Thymus (tissue), 11 donors: ENCODE measurements at regions not wholly inside any gene's neighbourhood (a gene's known extent, or its start where the extent isn't known, plus 50 kb on each side); places are given as distances from the start of the nearest gene placed in this dataset.
"Not testable (repeated sequence)": the region's sequence is repeated elsewhere in the genome, so short reads cannot be mapped to it uniquely, and the experiment has no call there.

Experiments
- DNase-seq, 9 donors: peaks; one replicate each; pipeline ENCODE4 v3.0.0-alpha.2; 2013; ENCODE audit warnings: low spot score in 9 of 9, low read depth in 6 of 9, missing footprints in 1 of 9
- H3K27ac ChIP-seq, 2 donors: one replicate each; pipeline ENCODE4 v1.5.1; 2013; ENCODE audit warnings: control low read depth in 1 of 2, low read depth in 1 of 2, low read length in 1 of 2, mild to moderate bottlenecking in 1 of 2, moderate library complexity in 1 of 2
- H3K27me3 ChIP-seq, 2 donors: one replicate each; pipeline ENCODE4 v1.5.1; 2013; ENCODE audit warnings: low read length in 1 of 2; ENCODE audit not compliant: control insufficient read depth in 2 of 2, insufficient read depth in 1 of 2
- H3K36me3 ChIP-seq, 2 donors: one replicate each; pipeline ENCODE4 v1.5.1; 2013; ENCODE audit warnings: low read length in 1 of 2, mild to moderate bottlenecking in 1 of 2, moderate library complexity in 1 of 2; ENCODE audit not compliant: control insufficient read depth in 2 of 2, insufficient read depth in 2 of 2
- H3K4me1 ChIP-seq, 2 donors: one replicate each; pipeline ENCODE4 v1.5.1; 2013; ENCODE audit warnings: low read length in 2 of 2; ENCODE audit not compliant: control insufficient read depth in 2 of 2, insufficient read depth in 2 of 2
- H3K4me3 ChIP-seq, 2 donors: one replicate each; pipeline ENCODE4 v1.5.1; 2013; ENCODE audit warnings: low read length in 2 of 2, control low read depth in 1 of 2, mild to moderate bottlenecking in 1 of 2
- H3K9me3 ChIP-seq, 2 donors: one replicate each; pipeline ENCODE4 v1.5.1; 2013; ENCODE audit warnings: low read length in 1 of 2, mild to moderate bottlenecking in 1 of 2; ENCODE audit not compliant: control insufficient read depth in 2 of 2, insufficient read depth in 1 of 2
- WGBS: extraction: QIAGEN DNeasy Blood & Tissue Kit; methylation state at CpG from one replicate; pipeline ENCODE4 v1.1.7; 2013; 5-methylcytosine and 5-hydroxymethylcytosine counted together
- donor health status: healthy.

GRCh38 chr7:142500366-142500765 lies 242.5 kb upstream of the PRSS58 start:
- WGBS = 5% methylated on average over 4 of the region's 4 CpGs
- Histone ChIP-seq H3K27me3 (no peaks in the 10 kb centered on the region), H3K36me3 (no peaks in the 10 kb centered on the region), H3K4me3 (peak overlapping the region in 1 of 2 donors; percentile 39), H3K27ac (peak overlapping the region; percentile 49 to 86), H3K9me3 (no peaks in the 10 kb centered on the region), H3K4me1 (peaks cover 8 to 62% of the 10 kb centered on the region in 2 donors)
- DNase-seq = peak in 1 of 9 donors; percentile 75

- DNase-seq = peak in 1 of 9 donors; percentile 53
- Histone ChIP-seq H3K27me3 (no peaks in the 10 kb centered on the region), H3K4me3 (peak overlapping the region; percentile 30 to 39), H3K36me3 (no peaks in the 10 kb centered on the region), H3K27ac (peak overlapping the region; percentile 49 to 86), H3K9me3 (no peaks in the 10 kb centered on the region), H3K4me1 (peaks cover 9 to 67% of the 10 kb centered on the region in 2 donors)
- WGBS = 37% methylated on average over 4 of the region's 4 CpGs
Observed at GRCh38 chr7:142499635-142500034, 241.8 kb upstream of the PRSS58 start.

- H3K27me3 ChIP-seq = no peaks in the 10 kb centered on the region
Observed at GRCh38 chr7:142498364-142498763, 240.5 kb upstream of the PRSS58 start.

GRCh38 chr7:142496545-142496991 lies 238.7 kb upstream of the PRSS58 start:
- peak overlapping the region; percentile 15 to 86 for H3K27ac ChIP-seq
- peak in 2 of 9 donors; percentile 51 to 76 for DNase-seq
- 3% methylated on average over 8 of the region's 8 CpGs for WGBS
- H3K9me3 ChIP-seq = no peaks in the 10 kb centered on the region
- peaks cover 11 to 80% of the 10 kb centered on the region in 2 donors for H3K4me1 ChIP-seq
- no peaks in the 10 kb centered on the region for H3K36me3 ChIP-seq
- no peaks in the 10 kb centered on the region for H3K27me3 ChIP-seq
- peak overlapping the region in 1 of 2 donors; percentile 29 for H3K4me3 ChIP-seq

More at GRCh38 chr7:142498364-142498763, 240.5 kb upstream of the PRSS58 start:
- no peak overlapping the region for H3K4me3 ChIP-seq
- WGBS = 90% methylated on average over 1 of the region's 1 CpG
- DNase-seq = no peak
- H3K9me3 ChIP-seq = no peaks in the 10 kb centered on the region
- peak overlapping the region in 1 of 2 donors; percentile 86 for H3K27ac ChIP-seq
- peaks cover 11 to 76% of the 10 kb centered on the region in 2 donors for H3K4me1 ChIP-seq
- H3K36me3 ChIP-seq = no peaks in the 10 kb centered on the region

- H3K36me3 ChIP-seq, H3K4me3 ChIP-seq, H3K9me3 ChIP-seq, DNase-seq, H3K27me3 ChIP-seq: not testable (repeated sequence)
- 65% methylated on average over 3 of the region's 3 CpGs for WGBS
- Histone ChIP-seq H3K27ac (peak overlapping the region in 1 of 2 donors; percentile 63), H3K4me1 (peaks cover 11 to 79% of the 10 kb centered on the region in 2 donors)
Observed at GRCh38 chr7:142495879-142496278, 238.0 kb upstream of the PRSS58 start.

- Histone ChIP-seq H3K27ac (peak overlapping the region in 1 of 2 donors; percentile 63), H3K4me1 (peaks cover 8 to 76% of the 10 kb centered on the region in 2 donors)
- not testable (repeated sequence) for H3K4me3 ChIP-seq, DNase-seq, H3K36me3 ChIP-seq, H3K9me3 ChIP-seq, H3K27me3 ChIP-seq
Observed at GRCh38 chr7:142495301-142495700, 237.4 kb upstream of the PRSS58 start.

GRCh38 chr7:142494021-142494420 lies 236.2 kb upstream of the PRSS58 start:
- peaks cover 8 to 72% of the 10 kb centered on the region in 2 donors for H3K4me1 ChIP-seq
- no peaks in the 10 kb centered on the region for H3K36me3 ChIP-seq
- H3K4me3 ChIP-seq = no peak overlapping the region
- no peak overlapping the region for H3K27ac ChIP-seq
- no peaks in the 10 kb centered on the region for H3K27me3 ChIP-seq
- DNase-seq = no peak
- 83% methylated on average over 2 of the region's 2 CpGs for WGBS
- H3K9me3 ChIP-seq = no peaks in the 10 kb centered on the region

- Histone ChIP-seq H3K4me1 (peaks cover 15 to 83% of the 10 kb centered on the region in 2 donors), H3K27me3 (no peaks in the 10 kb centered on the region), H3K36me3 (no peaks in the 10 kb centered on the region), H3K4me3 (no peak overlapping the region), H3K27ac (peak overlapping the region in 1 of 2 donors; percentile 46), H3K9me3 (no peaks in the 10 kb centered on the region)
- 92% methylated on average over 7 of the region's 7 CpGs for WGBS
- no peak for DNase-seq
Observed at GRCh38 chr7:142488842-142489241, 231.0 kb upstream of the PRSS58 start.

GRCh38 chr7:142488036-142488633 lies 230.3 kb upstream of the PRSS58 start:
- Histone ChIP-seq H3K36me3 (no peaks in the 10 kb centered on the region), H3K4me3 (no peak overlapping the region), H3K27ac (peak overlapping the region in 1 of 2 donors; percentile 46), H3K27me3 (no peaks in the 10 kb centered on the region), H3K4me1 (peaks cover 15 to 82% of the 10 kb centered on the region in 2 donors), H3K9me3 (no peaks in the 10 kb centered on the region)
- 66% methylated on average over 10 of the region's 10 CpGs for WGBS
- DNase-seq = peak in 1 of 9 donors; percentile 57
